KG1 (cell line): ENCODE measurements at regions not wholly inside any gene's neighbourhood (a gene's known extent, or its start where the extent isn't known, plus 50 kb on each side); places are given as distances from the start of the nearest gene placed in this dataset.

Experiments used
- DNase-seq: peaks from one replicate; lab custom pipeline; 2025; lab: John Stamatoyannopoulos, UW

- DNase-seq, result no peak
Observed at GRCh38 chr12:75725521-75726111, 214.2 kb upstream of the KRR1 start.

DNA sequence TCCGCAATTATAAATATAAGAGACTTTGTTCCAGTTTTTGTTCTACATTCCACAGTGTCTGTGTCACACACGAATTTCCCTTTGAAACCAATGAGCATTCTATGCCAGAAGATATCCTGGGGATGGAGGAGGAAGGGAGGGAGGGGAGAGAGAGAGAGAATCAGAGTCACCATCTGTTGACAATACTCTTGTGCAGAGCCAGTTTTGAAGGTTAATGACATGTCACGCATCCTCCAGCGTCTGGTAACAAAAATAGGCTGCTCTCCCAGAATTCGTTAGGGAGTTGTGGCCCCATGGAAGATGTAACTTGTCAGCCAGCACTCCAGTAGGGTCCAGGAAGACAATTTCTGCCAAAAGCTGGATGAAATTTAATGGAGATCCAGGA is 213.5 kb upstream of the KRR1 start:
- DNase-seq, result no peak

GRCh38 chr12:75724307-75724927 is 213.0 kb upstream of the KRR1 start:
- DNase-seq, result no peak

GRCh38 chr12:75722714-75723200 is 211.3 kb upstream of the KRR1 start:
- peak; percentile 42 for DNase-seq

DNA sequence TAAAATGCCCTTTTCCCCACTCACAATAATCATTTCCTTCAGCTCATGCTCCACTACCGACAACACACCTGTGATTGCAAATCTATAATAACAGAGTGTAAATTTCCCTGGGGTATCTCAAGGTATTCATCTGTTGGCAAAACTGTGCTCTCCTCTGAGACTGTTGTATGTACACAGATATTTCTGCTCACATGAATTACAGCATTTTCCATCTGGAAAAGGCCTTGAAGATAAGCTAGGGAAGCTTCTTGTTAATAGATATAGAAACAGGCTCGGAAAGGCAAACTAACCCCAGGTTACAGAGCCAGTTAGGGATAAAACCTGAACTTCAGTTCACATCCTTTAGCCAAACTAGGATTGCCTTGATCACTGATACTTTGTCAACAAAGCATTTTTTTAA is 210.4 kb upstream of the KRR1 start:
- no peak for DNase-seq

DNA sequence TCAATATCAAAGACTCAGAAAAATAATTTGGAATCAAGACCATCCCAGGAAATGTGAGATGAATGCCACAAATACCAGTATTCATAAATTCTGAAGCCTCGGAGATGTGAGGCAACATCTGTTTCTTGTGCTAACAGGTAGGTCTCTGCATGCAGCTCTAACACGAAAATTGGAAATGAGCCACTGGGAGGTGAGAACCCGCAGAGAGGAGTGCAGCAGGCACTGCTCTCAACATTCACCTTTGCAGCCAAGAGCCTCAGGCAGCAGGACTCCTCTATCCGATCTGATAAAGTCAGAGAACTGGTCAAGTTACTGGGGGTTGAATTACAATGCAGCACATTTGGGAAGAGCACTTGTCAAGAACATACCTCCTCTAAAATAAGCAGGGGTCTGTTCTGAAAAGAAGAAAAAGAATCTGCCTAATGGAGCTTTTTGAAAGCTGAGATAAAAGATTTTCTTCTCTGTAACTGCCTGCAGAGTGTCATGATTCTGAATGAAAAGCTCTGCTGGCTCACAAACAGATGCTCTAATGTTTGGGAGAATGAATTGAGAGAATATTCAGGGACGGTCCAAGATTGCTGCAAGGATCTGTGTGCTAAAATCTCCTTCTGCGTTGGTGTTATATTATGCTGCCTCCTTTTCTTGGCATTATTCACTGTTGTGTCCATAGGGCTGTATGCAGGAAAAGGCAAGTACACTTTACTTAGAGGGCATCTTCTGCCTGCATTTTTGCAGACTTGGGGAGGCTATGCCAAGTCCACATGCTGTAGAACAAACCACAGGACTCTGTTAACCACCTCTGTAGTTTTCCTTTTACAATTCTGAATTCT is 209.6 kb upstream of the KRR1 start:
- no peak for DNase-seq

GRCh38 chr12:75717902-75718301 is 206.5 kb upstream of the KRR1 start:
- no peak for DNase-seq

GRCh38 chr12:75716291-75717025 is 205.0 kb upstream of the KRR1 start:
- no peak for DNase-seq

GRCh38 chr12:75715682-75716081 is 204.3 kb upstream of the KRR1 start:
- no peak for DNase-seq

DNA sequence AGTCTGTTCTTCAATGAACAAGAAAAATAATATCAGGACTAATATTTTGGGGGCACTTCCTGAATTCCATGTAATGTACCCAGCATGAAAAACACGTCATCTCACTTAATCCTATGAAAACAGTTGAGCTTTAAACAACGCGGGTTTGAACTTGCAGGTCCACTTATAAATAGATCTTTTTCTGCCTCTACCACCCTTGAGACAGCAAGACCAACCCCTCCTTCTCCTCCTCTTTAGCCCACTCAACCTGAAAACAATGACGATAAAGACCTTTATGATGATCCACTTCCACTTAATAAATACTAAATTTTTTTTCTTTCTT is 203.9 kb upstream of the KRR1 start:
- DNase-seq, result no peak

GRCh38 chr12:75714462-75715322 is 203.3 kb upstream of the KRR1 start:
- no peak for DNase-seq

DNA sequence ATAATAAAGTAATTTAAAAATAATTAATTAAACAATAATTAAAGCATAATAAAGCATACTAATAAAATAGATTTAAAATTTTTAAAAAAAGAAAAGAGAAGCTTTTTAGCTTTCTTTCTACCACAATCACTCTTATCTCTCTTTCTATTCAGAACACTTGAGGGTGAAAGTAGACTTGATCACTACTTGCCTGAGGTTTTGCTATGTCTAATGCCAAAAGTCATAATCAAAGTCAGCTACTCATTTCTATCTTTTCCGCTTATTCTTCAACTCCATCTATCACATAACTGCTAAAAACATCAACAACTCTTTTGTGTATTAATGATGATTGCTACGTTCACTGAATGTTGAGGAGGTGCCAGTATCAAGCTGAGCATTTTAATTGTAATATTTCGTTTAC is 202.0 kb upstream of the KRR1 start:
- no peak for DNase-seq

DNA sequence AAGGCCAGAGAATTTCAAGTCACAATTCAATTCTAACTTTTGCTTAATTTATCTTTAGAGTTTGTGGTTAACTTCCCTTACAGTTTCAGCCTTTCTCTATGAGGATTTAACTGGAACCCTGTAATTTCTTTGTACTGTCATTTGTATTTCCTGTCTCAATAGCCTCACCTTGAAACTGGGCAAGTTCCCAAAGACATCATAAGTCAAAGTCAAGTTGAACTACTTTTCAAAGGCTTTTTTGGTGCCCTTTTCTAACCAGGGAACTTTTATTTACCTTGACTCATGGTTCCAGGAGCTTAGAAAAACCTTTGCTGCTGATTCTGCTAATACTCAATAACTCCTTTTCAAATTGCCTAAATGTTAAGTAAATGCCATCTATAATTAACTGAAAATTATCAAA is 200.8 kb upstream of the KRR1 start:
- DNase-seq, result no peak

DNA sequence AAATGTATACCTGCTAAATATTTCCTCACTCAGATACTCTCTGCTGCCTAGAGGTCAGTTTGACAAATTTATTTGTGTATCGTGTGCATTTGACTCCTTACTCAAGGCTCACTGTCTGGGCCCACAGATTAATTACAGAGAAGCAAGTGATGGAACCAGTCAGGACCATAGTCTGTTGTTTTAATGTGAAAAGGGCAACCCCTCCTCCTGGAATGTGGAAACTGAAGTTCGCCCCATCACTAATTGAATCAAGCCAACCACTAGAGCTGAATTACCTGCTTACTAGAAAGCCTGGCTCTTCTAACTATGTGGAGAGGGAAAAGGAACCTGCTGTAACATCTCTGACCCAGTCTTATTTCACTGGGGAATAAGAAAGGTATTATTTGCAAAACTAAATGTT is 199.9 kb upstream of the KRR1 start:
- no peak for DNase-seq

DNA sequence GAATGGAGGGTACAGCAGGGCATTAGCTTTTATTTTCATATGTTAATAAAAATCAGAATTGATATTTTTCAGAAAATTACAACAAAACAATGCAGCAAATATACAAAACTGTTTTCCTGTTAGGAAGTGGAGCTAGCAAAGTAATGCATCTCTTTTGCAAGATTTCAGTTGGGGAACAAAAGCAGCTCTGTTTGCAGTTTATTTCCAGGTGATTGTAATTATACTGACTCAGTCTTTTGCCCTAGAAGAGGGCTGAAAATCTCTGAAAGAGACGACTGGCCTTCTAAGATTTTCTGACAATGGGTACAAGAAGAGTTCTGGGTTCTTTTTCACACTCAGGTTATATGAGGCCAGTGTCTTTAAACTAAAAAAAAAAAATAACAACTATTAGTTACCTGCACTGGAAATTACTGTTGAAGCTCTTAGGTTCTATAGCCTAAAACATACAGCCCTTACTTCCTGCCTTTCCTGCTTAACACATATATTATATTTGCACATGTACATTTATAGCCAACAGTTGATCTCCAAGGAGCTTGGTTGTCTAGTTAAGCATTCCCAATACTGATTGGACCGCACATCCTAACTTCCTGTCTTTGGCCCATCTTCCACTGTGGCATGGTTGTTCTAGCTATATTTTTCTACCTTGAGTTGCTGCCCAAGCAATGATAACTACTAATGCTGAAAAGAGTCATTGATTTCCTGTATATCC is 199.1 kb upstream of the KRR1 start:
- no peak for DNase-seq

DNA sequence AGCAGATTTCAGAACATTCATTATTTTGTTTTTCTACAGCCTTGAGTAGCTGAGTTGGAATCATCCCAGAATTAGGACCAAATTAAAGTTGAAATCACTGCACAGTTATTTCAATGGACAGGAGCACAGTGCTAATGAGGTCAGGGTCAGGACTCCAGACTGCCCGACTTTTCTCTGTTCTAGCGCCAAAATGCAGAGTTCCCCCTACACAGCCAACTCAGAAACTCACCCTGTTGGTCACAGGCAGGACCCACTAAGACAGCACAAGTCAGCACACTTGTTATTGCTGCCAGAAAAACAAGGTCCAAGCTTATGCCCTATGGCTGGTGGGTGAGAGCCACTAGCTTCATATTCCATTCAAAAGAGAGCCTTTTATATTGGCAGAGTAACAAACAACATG is 198.1 kb upstream of the KRR1 start:
- no peak for DNase-seq

- no peak for DNase-seq
Observed at GRCh38 chr12:75708802-75709201, 197.4 kb upstream of the KRR1 start.

DNA sequence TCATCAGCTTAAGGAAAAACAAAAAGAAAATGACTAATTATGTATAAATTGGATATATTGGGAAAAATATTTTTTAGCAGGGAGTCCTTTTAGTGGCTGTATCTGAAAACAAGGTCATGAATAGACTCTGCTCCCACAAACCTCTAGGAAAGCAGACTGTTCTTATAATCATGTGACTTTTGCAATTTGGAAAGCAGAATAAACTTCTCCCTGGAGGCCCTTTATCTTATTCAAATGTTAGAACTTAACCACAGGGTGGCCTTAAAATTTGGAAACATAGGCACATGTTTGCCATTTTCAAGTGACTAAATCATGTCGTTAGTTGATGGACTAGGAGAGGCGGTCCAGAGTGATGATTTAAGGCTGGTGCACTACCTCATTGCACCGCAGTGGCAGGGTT is 196.6 kb upstream of the KRR1 start:
- no peak for DNase-seq

DNA sequence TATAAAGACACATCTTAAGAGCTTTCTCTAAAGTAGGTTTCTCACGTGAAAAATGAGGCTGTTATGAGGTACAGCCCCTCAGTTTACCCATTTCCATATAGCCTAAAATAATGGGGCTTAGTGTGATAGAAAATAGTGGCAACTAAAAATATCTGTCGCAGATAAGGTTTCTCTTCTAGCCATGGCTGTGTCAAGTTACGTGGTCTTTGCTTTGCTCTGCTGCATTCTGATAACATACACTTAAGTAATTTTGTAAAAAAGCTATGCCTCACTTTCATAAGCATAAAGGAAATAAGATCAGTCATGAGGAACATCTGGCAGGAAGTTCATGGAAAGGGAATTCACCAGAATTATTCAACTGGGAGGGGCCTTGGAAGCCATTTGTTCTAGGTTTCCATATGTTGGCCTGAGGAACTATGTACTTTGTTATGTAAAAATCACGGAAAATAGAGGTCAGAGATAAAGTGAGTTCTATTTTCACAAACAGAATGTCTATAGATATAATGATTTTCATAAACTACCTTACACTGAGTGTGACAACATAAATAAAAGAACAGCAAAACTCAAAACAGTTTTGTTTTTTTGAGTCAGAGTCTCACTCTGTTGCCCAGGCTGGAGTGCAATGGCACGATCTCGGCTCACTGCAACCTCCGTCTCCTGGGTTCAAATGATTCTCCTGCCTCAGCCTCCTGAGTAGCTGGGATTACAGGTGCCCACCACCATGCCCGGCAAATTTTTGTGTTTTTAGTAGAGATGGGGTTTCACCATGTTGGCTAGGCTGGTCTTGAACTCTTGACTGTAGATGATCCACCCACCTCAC is 195.6 kb upstream of the KRR1 start:
- no peak for DNase-seq
